ENCODE measurements at regions not wholly inside any gene's neighbourhood (a gene's known extent, or its start where the extent isn't known, plus 50 kb on each side); places are given as distances from the start of the nearest gene placed in this dataset.

DNA sequence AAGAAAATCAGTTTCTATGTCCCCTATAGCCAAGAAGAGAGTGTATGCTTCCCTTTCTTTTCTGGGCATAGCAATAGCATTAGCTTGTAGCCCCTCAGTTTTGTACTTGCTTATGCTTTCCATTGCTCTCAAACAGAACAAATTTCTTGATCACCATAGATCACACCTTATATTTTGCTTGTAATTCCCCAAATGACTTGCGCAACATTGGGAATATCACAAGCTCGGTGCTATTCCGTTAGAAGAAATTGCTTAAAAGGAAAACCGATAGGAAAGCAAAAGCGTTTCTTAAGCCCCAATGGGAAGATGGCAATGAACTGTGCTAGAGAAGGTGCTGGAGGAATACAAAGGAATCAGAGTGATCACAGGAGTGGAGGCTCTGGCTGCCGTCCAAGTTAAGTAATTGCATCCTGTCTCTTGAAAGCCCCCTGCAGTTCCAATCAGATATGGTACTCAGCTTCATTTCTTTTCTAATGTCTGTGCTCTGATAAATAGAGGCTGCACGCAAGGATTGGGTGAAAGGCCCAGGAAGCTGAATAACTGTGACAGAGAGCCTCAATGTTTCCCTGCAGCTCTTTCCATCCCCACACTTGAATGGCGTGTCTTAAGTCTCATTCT is 182.1 kb upstream of the KIRREL3 start:
- Histone ChIP-seq H3K27me3 (ENCODE audit: insufficient read depth, low read depth, low read length) (no peaks in the 10 kb centered on the region), H3K4me3 (ENCODE audit: low read length) (no peak overlapping the region), H3K36me3 (ENCODE audit: insufficient read depth, low read length) (no peaks in the 10 kb centered on the region), H3K9me2 (ENCODE audit: insufficient read depth, low read length) (no peaks in the 10 kb centered on the region), H3K4me2 (ENCODE audit: low read length) (no peak overlapping the region), H3K9me3 (ENCODE audit: low read length) (no peaks in the 10 kb centered on the region), H3F3A (ENCODE audit: insufficient read depth, low read length, poor library complexity, severe bottlenecking) (no peaks in the 10 kb centered on the region), H3K9ac (ENCODE audit: low read length) (no peak overlapping the region), H3K79me2 (replicated peaks; ENCODE audit: insufficient read depth, low read length) (no peaks in the 10 kb centered on the region), H2AFZ (ENCODE audit: low read depth, low read length) (no peak overlapping the region), H3K27ac (ENCODE audit: low read length) (no peak overlapping the region), H4K20me1 (ENCODE audit: insufficient read depth) (no peaks in the 10 kb centered on the region)
- no peak for TF ChIP-seq EP300 (conservative IDR thresholded peaks at IDR 0.05; ENCODE audit: poor library complexity, severe bottlenecking)
- TF ChIP-seq, protein P1, sequence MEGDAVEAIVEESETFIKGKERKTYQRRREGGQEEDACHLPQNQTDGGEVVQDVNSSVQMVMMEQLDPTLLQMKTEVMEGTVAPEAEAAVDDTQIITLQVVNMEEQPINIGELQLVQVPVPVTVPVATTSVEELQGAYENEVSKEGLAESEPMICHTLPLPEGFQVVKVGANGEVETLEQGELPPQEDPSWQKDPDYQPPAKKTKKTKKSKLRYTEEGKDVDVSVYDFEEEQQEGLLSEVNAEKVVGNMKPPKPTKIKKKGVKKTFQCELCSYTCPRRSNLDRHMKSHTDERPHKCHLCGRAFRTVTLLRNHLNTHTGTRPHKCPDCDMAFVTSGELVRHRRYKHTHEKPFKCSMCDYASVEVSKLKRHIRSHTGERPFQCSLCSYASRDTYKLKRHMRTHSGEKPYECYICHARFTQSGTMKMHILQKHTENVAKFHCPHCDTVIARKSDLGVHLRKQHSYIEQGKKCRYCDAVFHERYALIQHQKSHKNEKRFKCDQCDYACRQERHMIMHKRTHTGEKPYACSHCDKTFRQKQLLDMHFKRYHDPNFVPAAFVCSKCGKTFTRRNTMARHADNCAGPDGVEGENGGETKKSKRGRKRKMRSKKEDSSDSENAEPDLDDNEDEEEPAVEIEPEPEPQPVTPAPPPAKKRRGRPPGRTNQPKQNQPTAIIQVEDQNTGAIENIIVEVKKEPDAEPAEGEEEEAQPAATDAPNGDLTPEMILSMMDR (IDR thresholded peaks at IDR 0.05; ENCODE audit: poor library complexity, severe bottlenecking): no peak
- no peak for TF ChIP-seq SMC3 (conservative IDR thresholded peaks at IDR 0.05; ENCODE audit: poor library complexity)
- TF ChIP-seq POLR2AphosphoS5 (IDR thresholded peaks at IDR 0.05): no peak
- TF ChIP-seq TAF1 (IDR thresholded peaks at IDR 0.05; ENCODE audit: low read depth): no peak
- TF ChIP-seq RAD21 (conservative IDR thresholded peaks at IDR 0.05): no peak

GRCh38 chr11:127157225-127157624 is 156.7 kb upstream of the KIRREL3 start:
- Histone ChIP-seq H3K9me3 (ENCODE audit: low read length) (no peaks in the 10 kb centered on the region), H3K27me3 (ENCODE audit: insufficient read depth, low read depth, low read length) (no peaks in the 10 kb centered on the region), H3K36me3 (ENCODE audit: insufficient read depth, low read length) (no peaks in the 10 kb centered on the region), H3K4me3 (ENCODE audit: low read length) (no peak overlapping the region), H3K4me2 (ENCODE audit: low read length) (no peak overlapping the region), H2AFZ (ENCODE audit: low read depth, low read length) (no peak overlapping the region), H4K20me1 (ENCODE audit: insufficient read depth) (no peaks in the 10 kb centered on the region), H3K27ac (ENCODE audit: low read length) (no peak overlapping the region), H3K79me2 (replicated peaks; ENCODE audit: insufficient read depth, low read length) (no peaks in the 10 kb centered on the region), H3K9me2 (ENCODE audit: insufficient read depth, low read length) (no peaks in the 10 kb centered on the region), H3F3A (ENCODE audit: insufficient read depth, low read length, poor library complexity, severe bottlenecking) (no peaks in the 10 kb centered on the region), H3K9ac (ENCODE audit: low read length) (no peak overlapping the region)
- TF ChIP-seq REST (IDR thresholded peaks at IDR 0.05; ENCODE audit: borderline replicate concordance) (no peak), POLR2AphosphoS5 (IDR thresholded peaks at IDR 0.05) (no peak), RAD21 (conservative IDR thresholded peaks at IDR 0.05) (no peak), EZH2 (IDR thresholded peaks at IDR 0.05; ENCODE audit: borderline replicate concordance, insufficient read depth, low read length, poor library complexity, severe bottlenecking) (no peak), TAF1 (IDR thresholded peaks at IDR 0.05; ENCODE audit: low read depth) (no peak), SMC3 (conservative IDR thresholded peaks at IDR 0.05; ENCODE audit: poor library complexity) (no peak), MXI1 (conservative IDR thresholded peaks at IDR 0.05; ENCODE audit: poor library complexity, severe bottlenecking) (no peak), EP300 (conservative IDR thresholded peaks at IDR 0.05; ENCODE audit: poor library complexity, severe bottlenecking) (no peak)
- TF ChIP-seq, protein P1 (IDR thresholded peaks at IDR 0.05; ENCODE audit: poor library complexity, severe bottlenecking): no peak
